GM19372 (cell line): ENCODE measurements at regions not wholly inside any gene's neighbourhood (a gene's known extent, or its start where the extent isn't known, plus 50 kb on each side); places are given as distances from the start of the nearest gene placed in this dataset.
"Not testable (repeated sequence)": the region's sequence is repeated elsewhere in the genome, so short reads cannot be mapped to it uniquely, and the experiment has no call there.

Source experiments
- ATAC-seq: cut with Tn5 transposase; IDR thresholded peaks from one replicate; pipeline ENCODE4 v1.9.1; 2021; ENCODE audit warnings: mild to moderate bottlenecking, low read depth, moderate library complexity; ENCODE audit not compliant: unreplicated experiment

GRCh38 chr6:34646714-34647113, 49.9 kb downstream of the ILRUN start:
- no peak for ATAC-seq

- ATAC-seq = no peak
Measured at GRCh38 chr6:34645627-34646026, 50.9 kb downstream of the ILRUN start.

- ATAC-seq = no peak
Measured at GRCh38 chr6:34644716-34645115, 51.9 kb downstream of the ILRUN start.

- ATAC-seq = no peak
Measured at GRCh38 chr6:34642427-34642826, 54.1 kb downstream of the ILRUN start.

- ATAC-seq = not testable (repeated sequence)
Measured at GRCh38 chr6:34640074-34640849, 56.3 kb downstream of the ILRUN start.

- peak; percentile 61 for ATAC-seq
Measured at GRCh38 chr6:34638834-34639736, 57.5 kb downstream of the ILRUN start.

- no peak for ATAC-seq
Measured at GRCh38 chr6:34633785-34634184, 62.8 kb downstream of the ILRUN start.

- no peak for ATAC-seq
Measured at GRCh38 chr6:34633256-34633655, 63.3 kb downstream of the ILRUN start.

- no peak for ATAC-seq
Measured at GRCh38 chr6:34630040-34630439, 66.5 kb downstream of the ILRUN start.

- ATAC-seq = no peak
Measured at GRCh38 chr6:34627296-34627695, 69.3 kb downstream of the ILRUN start.

GRCh38 chr6:34618430-34619182, 62.5 kb upstream of the SPDEF start:
- ATAC-seq = no peak

- ATAC-seq = no peak
Measured at GRCh38 chr6:34617231-34617630, 61.1 kb upstream of the SPDEF start.

- ATAC-seq = no peak
Measured at GRCh38 chr6:34616227-34616585, 60.1 kb upstream of the SPDEF start.

- ATAC-seq = no peak
Measured at GRCh38 chr6:34615574-34616226, 59.6 kb upstream of the SPDEF start.

GRCh38 chr6:34610819-34611477, 54.8 kb upstream of the SPDEF start:
- ATAC-seq = no peak

GRCh38 chr6:34608321-34609091, 52.4 kb upstream of the SPDEF start:
- ATAC-seq = no peak

GRCh38 chr6:34606477-34607265, 50.5 kb upstream of the SPDEF start:
- no peak for ATAC-seq
